ENCODE measurements at regions not wholly inside any gene's neighbourhood (a gene's known extent, or its start where the extent isn't known, plus 50 kb on each side); places are given as distances from the start of the nearest gene placed in this dataset.
"Not testable (repeated sequence)": the region's sequence is repeated elsewhere in the genome, so short reads cannot be mapped to it uniquely, and the experiment has no call there.

DNA sequence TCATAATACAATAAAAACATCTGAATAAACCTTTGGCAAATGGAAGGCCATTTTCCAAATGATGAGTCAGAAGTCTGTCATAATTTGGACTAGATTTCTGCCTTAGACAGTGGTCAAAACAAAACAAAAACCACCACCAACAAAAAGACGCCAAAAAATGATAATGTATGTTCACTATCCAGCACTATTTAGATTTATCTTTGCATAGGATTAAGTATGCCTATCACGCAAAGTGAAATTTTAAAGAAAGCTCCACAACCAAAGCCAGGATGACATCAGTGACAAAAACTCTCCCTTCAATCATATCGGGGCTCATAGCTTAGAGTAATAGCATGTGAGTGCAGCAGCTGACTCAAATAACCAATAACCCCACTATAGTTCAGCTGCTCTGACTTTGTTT, 201.9 kb downstream of the MOXD1 start:
- ATAC-seq, result no peak
- no peak for DNase-seq (ENCODE audit: low spot score)

DNA sequence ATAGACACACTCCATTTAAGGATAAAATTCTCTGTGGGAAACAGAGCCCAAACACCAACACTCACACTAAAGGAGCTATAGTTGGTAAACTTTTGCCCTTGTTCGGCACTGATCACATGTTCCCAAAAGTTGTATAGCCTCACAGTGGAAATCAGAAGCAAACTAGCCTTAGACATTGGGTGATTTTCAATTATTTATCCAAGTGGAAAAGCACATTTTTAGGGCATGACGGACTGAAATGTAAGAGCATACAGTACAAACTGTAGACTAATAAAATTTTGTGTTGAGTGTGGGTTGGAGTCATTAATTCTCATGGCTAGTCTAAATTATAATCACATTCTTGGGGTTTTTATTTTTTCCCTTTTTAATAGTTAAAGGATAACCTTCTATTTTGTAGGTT, 202.4 kb downstream of the MOXD1 start:
- ATAC-seq, result no peak
- no peak for DNase-seq (ENCODE audit: low spot score)

GRCh38 chr6:132198040-132198439, 203.2 kb downstream of the MOXD1 start:
- ATAC-seq (no peak), DNase-seq (ENCODE audit: low spot score) (no peak)

GRCh38 chr6:132194529-132194928, 206.7 kb downstream of the MOXD1 start:
- ATAC-seq (no peak), DNase-seq (ENCODE audit: low spot score) (no peak)

- peak; percentile 98 for ATAC-seq
- DNase-seq (ENCODE audit: low spot score), result peak; percentile 51
Observed at GRCh38 chr6:132192631-132193030, 208.6 kb downstream of the MOXD1 start.

- DNase-seq (ENCODE audit: low spot score), result no peak
- ATAC-seq, result no peak
Observed at GRCh38 chr6:132190815-132191175, 210.5 kb downstream of the MOXD1 start.

DNA sequence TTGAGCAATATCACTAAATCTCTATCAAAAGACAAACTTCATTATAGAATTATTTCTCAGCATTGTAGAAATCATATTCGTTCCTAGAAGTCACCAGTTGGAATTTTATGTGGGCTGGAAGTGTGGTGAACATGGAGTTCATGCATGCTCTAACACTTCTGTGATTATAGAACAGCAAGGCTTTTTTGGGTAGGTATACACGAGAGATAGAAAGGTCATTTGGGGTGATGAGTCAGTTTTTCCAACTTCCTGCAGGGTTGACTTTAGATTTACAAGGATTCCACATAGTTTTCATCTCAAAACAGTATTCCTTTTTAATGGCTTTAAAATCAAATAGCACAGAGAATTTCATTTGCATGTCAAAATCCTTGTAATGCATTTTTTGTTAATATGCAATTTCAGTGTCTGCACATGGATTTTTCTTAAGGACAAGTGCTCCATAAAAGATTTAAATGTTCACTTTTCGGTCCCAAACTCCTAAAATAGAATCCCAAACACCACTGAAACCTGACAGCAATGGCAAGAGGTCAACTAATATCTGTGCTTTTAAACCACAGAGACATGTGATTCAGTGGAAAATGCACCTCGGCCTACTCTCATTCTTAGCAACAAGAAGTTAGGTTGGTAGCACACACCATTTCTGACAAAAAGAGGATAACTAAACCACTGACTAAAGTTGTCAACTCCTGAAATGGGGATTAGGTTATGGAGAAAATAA, 211.0 kb downstream of the MOXD1 start:
- ATAC-seq, result no peak
- no peak for DNase-seq (ENCODE audit: low spot score)

DNA sequence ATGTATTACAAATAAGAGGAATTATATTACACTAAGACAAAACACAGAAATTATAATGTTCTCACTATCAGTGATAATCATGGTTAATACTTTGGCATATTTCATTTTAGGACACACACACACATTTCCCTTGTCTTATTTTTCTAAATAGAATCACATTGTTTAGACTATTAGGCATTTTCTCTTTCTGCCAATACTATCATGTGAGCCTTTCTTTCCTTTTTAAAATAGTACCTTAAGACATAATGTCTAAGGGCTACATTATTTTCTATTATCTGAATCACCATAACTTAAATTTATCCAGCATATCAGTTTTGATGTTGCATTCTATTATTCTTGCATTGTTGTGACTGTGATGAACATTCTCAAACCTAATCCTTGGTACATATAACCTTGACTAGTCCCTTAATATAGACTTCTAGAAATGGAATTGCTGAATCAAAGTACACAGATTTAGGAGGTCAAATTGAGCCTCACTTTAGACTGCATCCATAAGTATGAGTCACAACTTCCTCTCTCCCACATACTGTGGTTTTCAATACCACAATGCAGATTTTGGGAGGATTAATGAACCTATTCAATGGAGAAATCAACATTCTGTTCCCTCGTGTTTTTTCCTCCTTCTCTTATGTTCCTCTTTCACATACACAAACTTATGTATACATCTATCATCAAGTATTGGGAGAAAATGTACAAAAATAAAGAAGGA, 212.6 kb downstream of the MOXD1 start:
- no peak for DNase-seq (ENCODE audit: low spot score)
- ATAC-seq, result no peak

- no peak for DNase-seq (ENCODE audit: low spot score)
- no peak for ATAC-seq
Observed at GRCh38 chr6:132187816-132188215, 213.5 kb downstream of the MOXD1 start.

- DNase-seq (ENCODE audit: low spot score); ATAC-seq: not testable (repeated sequence)
Observed at GRCh38 chr6:132184966-132185365, 216.3 kb downstream of the MOXD1 start.

- ATAC-seq (no peak), DNase-seq (ENCODE audit: low spot score) (no peak)
Observed at GRCh38 chr6:132179955-132180354, 221.3 kb downstream of the MOXD1 start.

DNA sequence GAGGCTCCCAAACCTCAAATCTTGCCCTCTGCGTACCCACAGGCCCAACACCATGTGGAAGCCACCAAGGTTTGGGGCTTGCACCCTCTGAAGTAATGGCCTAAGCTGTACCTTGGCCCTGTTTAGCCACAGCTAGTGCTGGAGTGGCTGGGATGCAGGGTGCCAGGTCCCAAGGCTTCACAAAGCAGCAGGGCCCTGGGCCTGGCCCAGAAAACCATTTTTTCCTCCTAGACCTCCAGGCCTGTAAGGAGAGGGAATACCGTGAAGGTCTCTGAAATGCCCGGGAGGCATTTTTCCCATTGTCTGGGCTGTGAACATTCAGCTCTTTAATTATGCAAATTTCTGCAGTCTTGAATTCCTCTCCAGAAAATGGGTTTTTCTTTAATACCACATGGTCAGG, 223.7 kb upstream of the CCN2 start:
- ATAC-seq, result no peak
- DNase-seq (ENCODE audit: low spot score), result no peak

GRCh38 chr6:132168961-132169360, 217.8 kb upstream of the CCN2 start:
- ATAC-seq (no peak), DNase-seq (ENCODE audit: low spot score) (no peak)

DNA sequence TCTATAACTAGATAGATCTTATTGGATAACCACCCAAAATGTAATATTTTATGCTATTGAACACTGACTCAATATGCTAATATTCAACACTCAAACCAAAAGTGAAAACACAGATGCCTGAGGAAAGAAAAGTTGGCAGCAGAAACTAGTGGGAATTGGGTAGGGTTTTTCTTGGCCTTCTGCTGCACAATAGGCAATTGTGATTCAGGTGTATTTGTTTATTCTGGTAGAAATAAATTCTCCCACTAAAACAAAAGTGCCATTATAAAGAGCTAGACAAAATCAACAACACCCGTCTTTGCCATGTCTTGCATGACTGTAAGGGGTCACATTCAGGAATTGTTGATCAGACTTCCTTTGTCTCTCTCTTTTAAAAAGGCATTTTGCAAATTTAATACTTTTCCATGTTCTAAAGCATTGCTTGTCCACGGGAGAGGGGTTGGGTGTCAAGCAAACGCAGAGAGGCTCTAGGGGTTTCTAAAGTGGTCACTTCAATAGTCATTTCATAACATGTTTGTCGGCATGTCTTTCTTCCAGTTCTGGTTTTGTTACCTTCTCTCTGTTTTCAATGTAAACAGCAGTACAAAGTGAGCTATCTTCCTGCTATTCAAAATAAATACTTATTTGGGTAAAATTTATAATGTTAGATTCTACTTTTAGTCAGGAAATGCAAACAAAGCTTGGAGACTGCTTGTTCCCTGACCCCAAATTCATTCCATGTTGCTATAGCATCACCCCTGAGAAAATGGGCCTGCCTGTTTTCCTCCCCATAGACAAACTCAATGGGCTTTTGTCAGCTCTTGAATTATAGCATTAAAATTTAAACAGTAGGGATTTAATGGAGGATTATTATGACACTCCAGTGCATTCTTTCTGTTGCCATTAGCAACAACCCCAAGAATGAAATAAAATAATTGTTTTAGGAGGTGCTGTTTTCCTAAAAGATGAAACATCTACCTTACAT, 217.0 kb upstream of the CCN2 start:
- ATAC-seq (no peak), DNase-seq (ENCODE audit: low spot score) (no peak)

DNA sequence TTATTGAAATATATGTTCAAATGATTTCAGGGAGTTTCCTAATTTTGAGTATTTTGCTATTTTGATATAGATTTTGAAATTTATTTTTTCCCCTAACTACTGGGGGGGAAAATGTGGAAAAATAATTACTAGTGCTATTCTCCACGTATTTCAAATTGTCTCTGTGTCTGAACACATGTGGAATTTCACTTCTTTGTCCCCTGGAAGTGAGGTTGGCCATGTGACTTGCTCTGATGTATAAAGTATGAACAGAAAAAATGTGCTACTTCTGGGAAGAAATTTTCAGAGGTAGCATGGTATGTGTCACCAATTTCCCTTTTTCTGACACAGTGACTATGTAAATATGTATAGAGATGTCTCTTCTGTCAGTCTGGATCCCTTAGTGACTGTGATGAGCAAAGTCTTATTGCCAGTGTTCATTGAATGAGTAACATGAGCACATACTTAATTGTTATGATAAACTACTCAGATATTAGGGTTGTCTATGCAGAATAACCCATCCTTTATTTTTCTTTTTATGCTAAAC, 215.4 kb upstream of the CCN2 start:
- ATAC-seq, result no peak
- DNase-seq (ENCODE audit: low spot score), result no peak

DNA sequence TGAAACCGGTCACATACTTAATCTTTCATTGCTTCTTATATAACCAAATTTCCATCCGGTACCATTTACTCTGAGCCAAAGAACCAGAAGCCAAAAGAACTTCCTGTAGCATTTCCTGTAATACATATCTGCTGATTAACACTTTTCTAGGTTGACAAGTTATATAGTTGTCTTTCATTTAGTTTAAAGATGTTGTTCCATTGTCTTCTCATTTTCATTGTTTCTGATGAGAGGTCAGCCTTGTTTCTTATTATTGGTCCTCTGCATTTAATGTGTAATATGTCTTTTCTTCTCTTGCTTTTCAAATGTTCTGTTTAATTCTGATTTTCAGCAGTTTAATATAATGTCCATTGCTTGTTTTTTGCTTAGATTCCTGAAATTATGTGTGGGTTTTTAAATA, 214.5 kb upstream of the CCN2 start:
- DNase-seq (ENCODE audit: low spot score) (no peak), ATAC-seq (no peak)

- DNase-seq (ENCODE audit: low spot score), result no peak
- peak; percentile 96 for ATAC-seq
Observed at GRCh38 chr6:132161283-132161682, 210.1 kb upstream of the CCN2 start.

DNA sequence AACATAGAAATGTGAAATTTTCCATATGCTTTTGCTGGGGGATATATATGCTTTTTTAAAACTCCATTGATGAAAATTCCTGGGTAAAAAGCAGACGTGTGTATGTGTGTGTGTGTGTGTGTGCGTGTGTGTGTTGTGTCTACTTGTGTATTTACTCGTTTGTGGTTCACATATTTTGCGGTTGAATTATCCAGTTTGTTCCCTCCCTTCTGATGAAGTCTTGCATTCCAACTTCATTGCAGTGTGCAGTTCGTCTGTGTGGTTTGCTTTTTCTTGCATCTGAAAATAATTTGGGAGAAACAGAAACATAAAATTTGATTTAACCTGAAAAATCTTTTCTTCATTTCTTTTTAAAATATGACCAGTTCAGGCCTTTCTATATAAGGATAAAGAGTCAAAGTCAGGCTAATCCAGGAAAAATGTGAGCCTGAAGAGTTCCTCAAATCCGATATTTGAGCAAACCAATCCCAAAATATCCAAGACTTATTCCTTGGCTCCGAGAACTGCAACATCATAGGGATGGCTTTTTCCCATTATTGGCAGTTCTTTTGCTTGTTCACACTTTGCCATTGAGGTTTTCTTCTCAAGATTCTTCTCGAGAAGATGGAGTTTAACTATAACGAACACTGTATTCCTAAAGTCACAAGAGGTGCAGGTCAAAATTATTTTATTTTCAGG, 202.2 kb upstream of the CCN2 start:
- DNase-seq (ENCODE audit: low spot score) (no peak), ATAC-seq (no peak)

DNA sequence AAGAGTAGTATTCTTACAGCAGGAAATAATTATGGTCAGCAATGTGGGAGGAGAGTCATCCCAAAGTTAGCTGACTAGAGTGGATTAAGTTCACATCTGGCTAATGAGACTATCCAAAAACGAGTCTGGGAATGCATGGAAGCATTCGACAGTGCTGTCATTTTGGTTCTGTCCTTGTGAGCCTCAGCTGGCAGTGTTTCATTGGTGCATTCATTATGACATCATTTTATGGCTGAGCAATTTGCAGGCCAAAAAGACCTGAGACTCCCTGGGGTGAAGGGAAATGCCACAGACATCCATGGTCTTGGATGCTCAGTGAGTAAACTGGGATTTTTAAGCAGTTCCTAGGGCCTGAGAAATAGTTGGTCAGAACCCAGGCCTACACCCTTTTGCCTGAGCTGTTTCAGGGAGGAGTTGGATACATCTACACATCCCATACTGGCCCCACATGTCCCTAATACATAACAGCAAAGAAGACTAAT, 196.4 kb upstream of the CCN2 start:
- ATAC-seq, result no peak
- DNase-seq (ENCODE audit: low spot score), result no peak

- DNase-seq (ENCODE audit: low spot score) (no peak), ATAC-seq (no peak)
Observed at GRCh38 chr6:132144456-132144855, 193.3 kb upstream of the CCN2 start.

DNA sequence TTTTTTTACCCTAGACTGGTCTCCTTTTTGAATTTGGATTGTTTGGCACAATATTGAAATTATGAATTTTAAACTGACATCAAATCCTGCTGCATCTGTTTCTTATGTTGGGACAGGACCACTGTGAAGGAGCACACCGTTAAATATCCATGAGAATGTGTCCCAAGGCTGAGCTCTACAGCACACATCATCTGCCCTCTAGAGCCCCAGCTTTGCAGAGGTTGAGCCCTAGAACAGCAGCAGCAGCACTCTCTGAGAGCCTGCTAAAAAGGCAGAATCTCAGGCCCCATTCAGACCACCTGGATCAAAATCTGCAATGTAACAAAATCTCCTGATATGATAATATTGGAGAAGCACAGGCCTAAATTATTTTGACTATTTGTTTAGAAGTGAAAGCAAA, 192.1 kb upstream of the CCN2 start:
- ATAC-seq (no peak), DNase-seq (ENCODE audit: low spot score) (no peak)
